H9 (cell line): ENCODE measurements at regions not wholly inside any gene's neighbourhood (a gene's known extent, or its start where the extent isn't known, plus 50 kb on each side); places are given as distances from the start of the nearest gene placed in this dataset.

ENCODE experiments used
- DNase-seq: peaks from one replicate; pipeline ENCODE4 v3.0.0-alpha.2; 2017
- H2AFZ ChIP-seq: one replicate; pipeline ENCODE4 v1.6.1; 2013; ENCODE audit warnings: mild to moderate bottlenecking, low read length, control low read depth, moderate library complexity
- H2AK5ac ChIP-seq: 2 replicates; pipeline ENCODE4 v1.6.1; 2013; ENCODE audit warnings: low read length, control low read depth, mixed read lengths; ENCODE audit not compliant: insufficient read length
- H2BK120ac ChIP-seq: one replicate; pipeline ENCODE4 v1.6.1; 2013; ENCODE audit warnings: low read depth, mild to moderate bottlenecking, low read length, control low read depth, inconsistent platforms; ENCODE audit not compliant: poor library complexity, severe bottlenecking
- H2BK12ac ChIP-seq: 2 replicates; pipeline ENCODE4 v1.6.1; 2013; ENCODE audit warnings: low read length, control low read depth, mixed read lengths, low read depth; ENCODE audit not compliant: insufficient read length
- H2BK15ac ChIP-seq: 2 replicates; pipeline ENCODE4 v1.6.1; 2013; ENCODE audit warnings: low read depth, low read length, control low read depth
- H2BK20ac ChIP-seq: one replicate; pipeline ENCODE4 v1.6.1; 2013; ENCODE audit warnings: low read depth, mild to moderate bottlenecking, low read length, control low read depth, inconsistent platforms; ENCODE audit not compliant: poor library complexity, severe bottlenecking
- H2BK5ac ChIP-seq: 2 replicates; pipeline ENCODE4 v1.6.1; 2013; ENCODE audit warnings: low read length, control low read depth, mixed read lengths; ENCODE audit not compliant: insufficient read length
- H3K14ac ChIP-seq: 2 replicates; pipeline ENCODE4 v1.6.1; 2013; ENCODE audit warnings: low read length, control low read depth; ENCODE audit not compliant: insufficient read depth
- H3K18ac ChIP-seq: 2 replicates; pipeline ENCODE4 v1.6.1; 2013; ENCODE audit warnings: low read depth, mild to moderate bottlenecking, mixed read lengths, low read length, control low read depth; ENCODE audit not compliant: insufficient read length
- H3K23ac ChIP-seq: 2 replicates; pipeline ENCODE4 v1.6.1; 2013; ENCODE audit warnings: low read length, control low read depth, mixed read lengths, low read depth; ENCODE audit not compliant: insufficient read length
- H3K23me2 ChIP-seq: 2 replicates; pipeline ENCODE4 v1.6.1; 2013; ENCODE audit warnings: low read depth, mild to moderate bottlenecking, mixed read lengths, low read length, control low read depth; ENCODE audit not compliant: insufficient read length, poor library complexity, severe bottlenecking
- H3K27ac ChIP-seq: 2 replicates; pipeline ENCODE4 v1.5.1; 2013; ENCODE audit warnings: low read length, control low read depth, mixed read lengths, low read depth; ENCODE audit not compliant: insufficient read length
- H3K27me3 ChIP-seq: 2 replicates; pipeline ENCODE4 v1.6.1; 2013; ENCODE audit warnings: low read length, control low read depth, inconsistent platforms; ENCODE audit not compliant: insufficient read depth
- H3K4ac ChIP-seq: 2 replicates; pipeline ENCODE4 v1.6.1; 2013; ENCODE audit warnings: low read depth, mild to moderate bottlenecking, control low read depth, inconsistent platforms, low read length, moderate library complexity
- H3K4me1 ChIP-seq: 2 replicates; pipeline ENCODE4 v1.6.1; 2013; ENCODE audit warnings: low read length, control low read depth, inconsistent platforms; ENCODE audit not compliant: insufficient read depth
- H3K4me2 ChIP-seq: 2 replicates; pipeline ENCODE4 v1.6.1; 2013; ENCODE audit warnings: low read length, control low read depth, mixed read lengths; ENCODE audit not compliant: insufficient read length, insufficient read depth
- H3K56ac ChIP-seq: 2 replicates; pipeline ENCODE4 v1.6.1; 2013; ENCODE audit warnings: low read depth, mild to moderate bottlenecking, mixed read lengths, low read length, control low read depth; ENCODE audit not compliant: insufficient read length
- H3K79me1 ChIP-seq: 2 replicates; pipeline ENCODE4 v1.6.1; 2013; ENCODE audit warnings: low read depth, mild to moderate bottlenecking, moderate library complexity, low read length, control low read depth, inconsistent platforms; ENCODE audit not compliant: insufficient read depth, poor library complexity, severe bottlenecking
- H3K79me2 ChIP-seq: 2 replicates; pipeline ENCODE4 v1.6.1; 2013; ENCODE audit warnings: low read length, control low read depth, inconsistent platforms; ENCODE audit not compliant: insufficient read depth
- H3K9ac ChIP-seq: 2 replicates; pipeline ENCODE4 v1.6.1; 2013; ENCODE audit warnings: low read length, control low read depth, mixed read lengths; ENCODE audit not compliant: insufficient read length; ENCODE audit errors: extremely low read depth
- H3K9me3 ChIP-seq: one replicate; pipeline ENCODE4 v1.6.1; 2013; ENCODE audit warnings: low read depth, low read length, inconsistent platforms; ENCODE audit not compliant: control insufficient read depth
- H3T11ph ChIP-seq: one replicate; pipeline ENCODE4 v1.6.1; 2013; ENCODE audit warnings: mild to moderate bottlenecking, low read length, control low read depth, inconsistent platforms
- H4K20me1 ChIP-seq: one replicate; pipeline ENCODE4 v1.6.1; 2013; ENCODE audit not compliant: control insufficient read depth, insufficient read length, insufficient read depth
- H4K5ac ChIP-seq: 2 replicates; pipeline ENCODE4 v1.6.1; 2013; ENCODE audit warnings: low read depth, mild to moderate bottlenecking, mixed read lengths, low read length, control low read depth; ENCODE audit not compliant: insufficient read length
- H4K8ac ChIP-seq: replicated peaks from 2 replicates; pipeline ENCODE4 v1.6.1; 2013; ENCODE audit warnings: low read length, control low read depth, mixed read lengths, low read depth; ENCODE audit not compliant: insufficient read length
- H4K91ac ChIP-seq: 2 replicates; pipeline ENCODE4 v1.6.1; 2013; ENCODE audit warnings: low read depth, mild to moderate bottlenecking, moderate library complexity, mixed read lengths, low read length, control low read depth; ENCODE audit not compliant: insufficient read length
- H3K27ac Mint-ChIP-seq, 3 experiments: 2 replicates in 2 of 3; 3 replicates in 1 of 3; pipeline ENCODE4 v1.8.0; 2020 to 2021; ENCODE audit warnings: mixed read lengths in 3 of 3, mild to moderate bottlenecking in 1 of 3, moderate library complexity in 1 of 3
- H3K27me3 Mint-ChIP-seq: 2 replicates; pipeline ENCODE4 v1.8.0; 2021; ENCODE audit warnings: low read depth, mild to moderate bottlenecking, moderate library complexity, mixed read lengths
- H3K36me3 Mint-ChIP-seq, 3 experiments: 2 replicates in 2 of 3; 3 replicates in 1 of 3; pipeline ENCODE4 v1.8.0; 2020 to 2021; ENCODE audit warnings: low read depth in 3 of 3, mixed read lengths in 3 of 3; ENCODE audit not compliant: insufficient read depth in 1 of 3
- H3K4me1 Mint-ChIP-seq, 2 experiments: 2 replicates each; pipeline ENCODE4 v1.8.0; 2020; ENCODE audit warnings: mixed read lengths in 2 of 2
- H3K4me3 Mint-ChIP-seq, 2 experiments: 2 replicates in 1 of 2; 3 replicates in 1 of 2; pipeline ENCODE4 v1.8.0; 2020 to 2021; ENCODE audit warnings: mild to moderate bottlenecking in 2 of 2, mixed read lengths in 2 of 2, moderate library complexity in 1 of 2
- H3K9me3 Mint-ChIP-seq, 2 experiments: 2 replicates in 1 of 2; 3 replicates in 1 of 2; pipeline ENCODE4 v1.8.0; 2020; ENCODE audit warnings: mild to moderate bottlenecking in 2 of 2, mixed read lengths in 2 of 2, moderate library complexity in 1 of 2
- WGBS: extraction: QIAGEN DNeasy Blood & Tissue Kit; methylation state at CpG from one replicate; pipeline ENCODE4 v1.1.7; 2013; ENCODE audit warnings: missing lambda C conversion rate, low lambda C conversion rate, mixed read lengths; ENCODE audit not compliant: insufficient read length; ENCODE audit errors: extremely low coverage; 5-methylcytosine and 5-hydroxymethylcytosine counted together
- TF ChIP-seq, protein P1 (sequence below): fragments of 200-600 bp; sonication (generic); conservative IDR thresholded peaks from 3 replicates; pipeline ENCODE4 v1.8.0; 2021; ENCODE audit warnings: antibody characterized with exemption, mild to moderate bottlenecking

DNA sequence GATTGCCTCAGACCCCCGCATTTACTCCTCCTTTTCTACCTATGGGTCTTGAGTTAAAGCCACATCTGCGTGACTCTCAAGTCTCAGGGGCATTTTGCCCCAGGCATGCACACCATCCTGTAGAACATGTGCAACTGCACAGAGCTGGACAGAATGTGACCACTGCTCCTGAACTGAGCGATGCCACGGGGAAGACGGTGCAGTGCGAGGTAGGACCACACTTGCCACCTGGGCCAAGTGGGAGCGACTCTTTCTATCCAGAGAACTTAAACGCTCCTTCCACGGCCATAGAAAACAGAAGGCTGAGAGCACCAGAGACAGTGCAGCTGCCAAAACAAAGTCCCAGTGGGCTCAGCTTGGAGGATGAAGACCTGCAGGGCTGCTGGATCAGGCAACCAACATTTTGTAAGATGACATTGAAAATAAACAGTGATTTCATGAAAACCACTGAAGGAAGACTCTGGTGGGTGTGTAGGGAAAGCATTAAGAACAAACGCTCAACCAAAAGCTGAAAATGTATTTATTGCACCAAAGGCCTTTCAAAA is 149.0 kb upstream of the HDAC4 start:
- H4K5ac ChIP-seq = no peak overlapping the region
- no peak overlapping the region for H3K18ac ChIP-seq
- no peak overlapping the region for H3K4me3 Mint-ChIP-seq
- no peak overlapping the region for H4K8ac ChIP-seq
- peaks cover 18% of the 10 kb centered on the region for H3K27me3 Mint-ChIP-seq
- no peak overlapping the region for H3K4me2 ChIP-seq
- no peak overlapping the region for H2BK12ac ChIP-seq
- no peak overlapping the region for H3K14ac ChIP-seq
- H3K23me2 ChIP-seq = no peaks in the 10 kb centered on the region
- no peak overlapping the region for H3K27ac ChIP-seq
- no peaks in the 10 kb centered on the region for H3K4me1 Mint-ChIP-seq
- no peaks in the 10 kb centered on the region for H4K20me1 ChIP-seq
- no peak overlapping the region for H3K9ac ChIP-seq
- no peak for DNase-seq
- H3K56ac ChIP-seq = no peak overlapping the region
- WGBS = no CpG with 5 or more reads among the region's 10 CpGs
- H2BK15ac ChIP-seq = no peak overlapping the region
- no peak overlapping the region for H3K4ac ChIP-seq
- TF ChIP-seq, protein P1, sequence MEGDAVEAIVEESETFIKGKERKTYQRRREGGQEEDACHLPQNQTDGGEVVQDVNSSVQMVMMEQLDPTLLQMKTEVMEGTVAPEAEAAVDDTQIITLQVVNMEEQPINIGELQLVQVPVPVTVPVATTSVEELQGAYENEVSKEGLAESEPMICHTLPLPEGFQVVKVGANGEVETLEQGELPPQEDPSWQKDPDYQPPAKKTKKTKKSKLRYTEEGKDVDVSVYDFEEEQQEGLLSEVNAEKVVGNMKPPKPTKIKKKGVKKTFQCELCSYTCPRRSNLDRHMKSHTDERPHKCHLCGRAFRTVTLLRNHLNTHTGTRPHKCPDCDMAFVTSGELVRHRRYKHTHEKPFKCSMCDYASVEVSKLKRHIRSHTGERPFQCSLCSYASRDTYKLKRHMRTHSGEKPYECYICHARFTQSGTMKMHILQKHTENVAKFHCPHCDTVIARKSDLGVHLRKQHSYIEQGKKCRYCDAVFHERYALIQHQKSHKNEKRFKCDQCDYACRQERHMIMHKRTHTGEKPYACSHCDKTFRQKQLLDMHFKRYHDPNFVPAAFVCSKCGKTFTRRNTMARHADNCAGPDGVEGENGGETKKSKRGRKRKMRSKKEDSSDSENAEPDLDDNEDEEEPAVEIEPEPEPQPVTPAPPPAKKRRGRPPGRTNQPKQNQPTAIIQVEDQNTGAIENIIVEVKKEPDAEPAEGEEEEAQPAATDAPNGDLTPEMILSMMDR = no peak
- no peak overlapping the region for H2AFZ ChIP-seq
- no peak overlapping the region; a peak in 1 of 7 replicates for H3K27ac Mint-ChIP-seq
- H3K79me1 ChIP-seq = no peaks in the 10 kb centered on the region
- H4K91ac ChIP-seq = no peak overlapping the region
- H3K9me3 ChIP-seq = no peaks in the 10 kb centered on the region
- H3K9me3 Mint-ChIP-seq = no peaks in the 10 kb centered on the region
- H3T11ph ChIP-seq = no peak overlapping the region
- no peaks in the 10 kb centered on the region for H3K79me2 ChIP-seq
- no peak overlapping the region for H2BK120ac ChIP-seq
- no peak overlapping the region for H2BK20ac ChIP-seq
- no peaks in the 10 kb centered on the region; the same call in 1 of the 2 replicates for H3K27me3 ChIP-seq
- H3K36me3 Mint-ChIP-seq = no peaks in the 10 kb centered on the region
- H3K23ac ChIP-seq = no peak overlapping the region
- H3K4me1 ChIP-seq = no peaks in the 10 kb centered on the region
- H2BK5ac ChIP-seq = no peak overlapping the region
- H2AK5ac ChIP-seq = no peak overlapping the region
